HCT116 (cell line): ENCODE measurements at regions not wholly inside any gene's neighbourhood (a gene's known extent, or its start where the extent isn't known, plus 50 kb on each side); places are given as distances from the start of the nearest gene placed in this dataset.

ENCODE experiments used
- ATAC-seq: fragments of 200-7000 bp; cut with Tn5 transposase; 2 replicates; pipeline ENCODE4 v1.9.1; 2020; ENCODE audit warnings: mild to moderate bottlenecking, moderate library complexity
- BruUV-seq: library from RNA; stranded (reverse); fragments of 400-500 nt; replicated peaks from 2 replicates; lab custom pipeline; 2021; lab: Mats Ljungman, UMichigan
- CTCF ChIA-PET: fragments of 300-600 bp; sonication (Branson Sonifier 250); formaldehyde crosslinking; loops from one replicate; lab custom pipeline; 2021; ENCODE audit warnings: antibody characterized with exemption; lab: Charles Lee
- POLR2A ChIA-PET: fragments of 300-600, 350-600 bp; sonication (Branson Sonifier 250); formaldehyde crosslinking; loops from one replicate; lab custom pipeline; 2021; ENCODE audit warnings: antibody characterized with exemption; lab: Charles Lee
- RAD21 ChIA-PET, 2 experiments: fragments of 300-600 bp; sonication (Branson Sonifier 250); formaldehyde crosslinking; loops; one replicate each; lab custom pipeline; 2023; ENCODE audit warnings: low total read pairs in 2 of 2; ENCODE audit not compliant: uncharacterized antibody in 2 of 2, unreplicated experiment in 2 of 2, low non-redundant PET in 1 of 2; lab: Charles Lee
- DNase-seq: peaks from one replicate; pipeline ENCODE4 v3.0.0-alpha.2; 2010; ENCODE audit warnings: low read depth, low spot score
- H2AFZ ChIP-seq: fragments of 200-600 bp; shearing (Covaris generic), sonication (generic); 2 replicates; pipeline ENCODE4 v1.6.1; 2017; ENCODE audit warnings: low read depth, mixed run types, mixed read lengths, antibody characterized with exemption, low read length; ENCODE audit not compliant: poor library complexity, severe bottlenecking
- H3K27ac ChIP-seq: 2 replicates; pipeline ENCODE4 v1.5.1; 2012; ENCODE audit warnings: low read depth, low read length
- H3K27me3 ChIP-seq: fragments of 200-600 bp; sonication (generic); 2 replicates; pipeline ENCODE4 v1.6.1; 2016; ENCODE audit warnings: mixed run types, low read length, mixed read lengths; ENCODE audit not compliant: insufficient read depth
- H3K36me3 ChIP-seq, 2 experiments: fragments of 200-500 bp in 1 of 2; fragments of 200-600 bp in 1 of 2; sonication (Bioruptor generic) in 1 of 2; sonication (generic) in 1 of 2; 2 replicates each; pipeline versions ENCODE4 v1.5.1 to v1.6.1; 2014 to 2016; ENCODE audit warnings: low read length in 2 of 2, inconsistent platforms in 1 of 2, mixed read lengths in 1 of 2, mixed run types in 1 of 2; ENCODE audit not compliant: insufficient read depth in 2 of 2, control insufficient read depth in 1 of 2
- H3K4me1 ChIP-seq, 2 experiments: fragments of 200-600 bp in 1 of 2; sonication (generic) in 1 of 2; 2 replicates each; pipeline versions ENCODE4 v1.5.1 to v1.6.1; 2012 to 2017; ENCODE audit warnings: low read length in 2 of 2, inconsistent platforms in 1 of 2, mild to moderate bottlenecking in 1 of 2, mixed read lengths in 1 of 2, mixed run types in 1 of 2, moderate library complexity in 1 of 2; ENCODE audit not compliant: insufficient read depth in 2 of 2, control insufficient read depth in 1 of 2
- H3K4me2 ChIP-seq: fragments of 200-600 bp; sonication (generic); 2 replicates; pipeline ENCODE4 v1.6.1; 2017; ENCODE audit warnings: mixed run types, low read length, mixed read lengths
- H3K4me3 ChIP-seq, 2 experiments: fragments of 200-600 bp in 1 of 2; sonication (generic) in 1 of 2; replicated peaks in 1 of 2; 2 replicates each; pipeline ENCODE4 v1.5.1; 2011 to 2016; ENCODE audit warnings: low read length in 2 of 2, control low read depth in 1 of 2, low read depth in 1 of 2, mild to moderate bottlenecking in 1 of 2, mixed read lengths in 1 of 2, mixed run types in 1 of 2
- H3K79me2 ChIP-seq: fragments of 200-600 bp; sonication (generic); 2 replicates; pipeline ENCODE4 v1.6.1; 2017; ENCODE audit warnings: mild to moderate bottlenecking, mixed run types, low read length, moderate library complexity, mixed read lengths; ENCODE audit not compliant: insufficient read depth
- H3K9ac ChIP-seq: fragments of 200-600 bp; sonication (generic); 2 replicates; pipeline ENCODE4 v1.6.1; 2016; ENCODE audit warnings: low read length, mixed read lengths
- H3K9me2 ChIP-seq: fragments of 200-600 bp; sonication (generic), shearing (Covaris generic); 2 replicates; pipeline ENCODE4 v1.6.1; 2017; ENCODE audit warnings: mixed run types, mild to moderate bottlenecking, moderate library complexity; ENCODE audit not compliant: insufficient read depth
- H3K9me3 ChIP-seq, 2 experiments: fragments of 200-500 bp in 1 of 2; fragments of 200-600 bp in 1 of 2; sonication (Bioruptor generic) in 1 of 2; sonication (generic) in 1 of 2; 2 replicates each; pipeline ENCODE4 v1.6.1; 2014 to 2017; ENCODE audit warnings: low read length in 2 of 2, mixed read lengths in 2 of 2, inconsistent platforms in 1 of 2, low read depth in 1 of 2, mild to moderate bottlenecking in 1 of 2, mixed run types in 1 of 2, moderate library complexity in 1 of 2; ENCODE audit not compliant: control insufficient read depth in 1 of 2, insufficient read depth in 1 of 2
- H4K20me1 ChIP-seq: fragments of 200-600 bp; sonication (generic), shearing (Covaris generic); 2 replicates; pipeline ENCODE4 v1.6.1; 2017; ENCODE audit warnings: mixed run types, mild to moderate bottlenecking, moderate library complexity; ENCODE audit not compliant: insufficient read depth
- CBX3 ChIP-seq: IDR thresholded peaks from 2 replicates; pipeline ENCODE4 v1.6.1; 2012; ENCODE audit warnings: low read depth
- CTCF ChIP-seq, 3 experiments: fragments of 200-600 bp in 1 of 3; sonication (generic) in 1 of 3; IDR thresholded peaks in 2 of 3; conservative IDR thresholded peaks in 1 of 3; 2 replicates each; pipeline ENCODE4 v1.5.1; 2012 to 2017; ENCODE audit warnings: low read depth in 2 of 3, low read length in 2 of 3, antibody characterized with exemption in 1 of 3, borderline replicate concordance in 1 of 3, control low read depth in 1 of 3, mild to moderate bottlenecking in 1 of 3, mixed read lengths in 1 of 3, mixed run types in 1 of 3, moderate library complexity in 1 of 3; ENCODE audit not compliant: insufficient read depth in 1 of 3
- EGR1 ChIP-seq: IDR thresholded peaks from 2 replicates; pipeline ENCODE4 v1.6.1; 2012; ENCODE audit warnings: low read depth
- ELF1 ChIP-seq: IDR thresholded peaks from 2 replicates; pipeline ENCODE4 v1.6.1; 2012; ENCODE audit warnings: low read depth, borderline replicate concordance
- EZH2 ChIP-seq: fragments of 200-600 bp; sonication (generic); IDR thresholded peaks from 2 replicates; pipeline ENCODE4 v1.6.1; 2017; ENCODE audit warnings: antibody characterized with exemption, mixed run types
- EZH2phosphoT487 ChIP-seq: fragments of 200-600 bp; IDR thresholded peaks from 2 replicates; pipeline ENCODE4 v1.6.1; 2018; ENCODE audit warnings: antibody characterized with exemption, borderline replicate concordance
- FOSL1 ChIP-seq: IDR thresholded peaks from 2 replicates; pipeline ENCODE4 v1.6.1; 2012; ENCODE audit warnings: low read depth
- JUND ChIP-seq: IDR thresholded peaks from 2 replicates; pipeline ENCODE4 v1.6.1; 2012
- POLR2A ChIP-seq: IDR thresholded peaks from 2 replicates; pipeline ENCODE4 v1.7.0; 2011; ENCODE audit warnings: borderline replicate concordance; ENCODE audit not compliant: insufficient read depth, insufficient read length; ENCODE audit errors: extremely low read depth
- POLR2AphosphoS5 ChIP-seq: IDR thresholded peaks from 2 replicates; pipeline ENCODE4 v1.6.1; 2011; ENCODE audit warnings: mild to moderate bottlenecking, low read depth, low read length, moderate library complexity
- RAD21 ChIP-seq: IDR thresholded peaks from 2 replicates; pipeline ENCODE4 v1.6.1; 2012; ENCODE audit warnings: low read depth, mild to moderate bottlenecking
- TCF7L2 ChIP-seq: IDR thresholded peaks from 2 replicates; pipeline ENCODE4 v1.7.0; 2011; ENCODE audit warnings: borderline replicate concordance, inconsistent platforms; ENCODE audit not compliant: insufficient read depth, insufficient read length; ENCODE audit errors: extremely low read depth
- YY1 ChIP-seq: IDR thresholded peaks from 2 replicates; pipeline ENCODE4 v1.6.1; 2011; ENCODE audit warnings: low read length, low read depth, moderate library complexity, mild to moderate bottlenecking; ENCODE audit not compliant: insufficient replicate concordance; ENCODE audit errors: extremely low read depth
- ZBTB33 ChIP-seq: IDR thresholded peaks from 2 replicates; pipeline ENCODE4 v1.6.1; 2011; ENCODE audit warnings: mild to moderate bottlenecking, low read length, moderate library complexity; ENCODE audit not compliant: insufficient replicate concordance; ENCODE audit errors: extremely low read depth
- ZFX ChIP-seq: fragments of 450-650 bp; IDR thresholded peaks from 2 replicates; pipeline ENCODE4 v1.6.1; 2017
- intact Hi-C: fragments of 100-400 bp; cut with micrococcal nuclease; formaldehyde crosslinking; loops from 2 replicates; pipeline ENCODE4 v1.10.0; 2022

GRCh38 chr2:136490100-136490499 lies 275.2 kb upstream of the THSD7B start:
- POLR2A ChIA-PET: no interaction called here
- no TSS peak for BruUV-seq
- H3K36me3 ChIP-seq: no peaks in the 10 kb centered on the region
- TF ChIP-seq ZFX: no peak
- no peak for TF ChIP-seq FOSL1
- TF ChIP-seq TCF7L2: no peak
- no peak for TF ChIP-seq EZH2phosphoT487
- no peak for TF ChIP-seq POLR2A
- TF ChIP-seq POLR2AphosphoS5: no peak
- TF ChIP-seq EGR1: no peak
- no peak for TF ChIP-seq RAD21
- no peak for TF ChIP-seq EZH2
- no peak for TF ChIP-seq JUND
- TF ChIP-seq ELF1: no peak
- no peak for TF ChIP-seq CBX3
- no peak for TF ChIP-seq ZBTB33
- TF ChIP-seq YY1: no peak
- no peak for TF ChIP-seq CTCF (IDR thresholded peaks at IDR 0.05 in 2 of 3, conservative IDR thresholded peaks at IDR 0.05 in 1 of 3; ENCODE audit: borderline replicate concordance in 1 of 3, insufficient read depth in 1 of 3, low read depth in 2 of 3, low read length in 2 of 3)
- TF ChIP-seq, all 23 proteins: peak for 0
- ChIA-PET RAD21 (no interaction called here), CTCF (no interaction called here)
- H3K9me2 ChIP-seq: no peaks in the 10 kb centered on the region
- intact Hi-C loops: no loop called here
- H3K79me2 ChIP-seq: no peaks in the 10 kb centered on the region
- H3K9ac ChIP-seq: no peak overlapping the region
- ATAC-seq (no peak), DNase-seq (no peak)
- no peaks in the 10 kb centered on the region for H4K20me1 ChIP-seq
- H3K27me3 ChIP-seq: peaks cover 22% of the 10 kb centered on the region
- H3K9me3 ChIP-seq: no peaks in the 10 kb centered on the region
- H3K4me2 ChIP-seq: no peak overlapping the region
- H3K4me1 ChIP-seq: no peaks in the 10 kb centered on the region
- no peak overlapping the region for H2AFZ ChIP-seq
- H3K27ac ChIP-seq: no peak overlapping the region
- no peak overlapping the region for H3K4me3 ChIP-seq
